Activated T-cell treated with anti-CD3 and anti-CD28 coated beads for 24 hours (primary cell): ENCODE measurements at regions not wholly inside any gene's neighbourhood (a gene's known extent, or its start where the extent isn't known, plus 50 kb on each side); places are given as distances from the start of the nearest gene placed in this dataset.
"Not testable (repeated sequence)": the region's sequence is repeated elsewhere in the genome, so short reads cannot be mapped to it uniquely, and the experiment has no call there.

Experiments used
- DNase-seq: peaks from one replicate; pipeline ENCODE4 v3.0.0-alpha.2; 2020; ENCODE audit warnings: low read depth

DNA sequence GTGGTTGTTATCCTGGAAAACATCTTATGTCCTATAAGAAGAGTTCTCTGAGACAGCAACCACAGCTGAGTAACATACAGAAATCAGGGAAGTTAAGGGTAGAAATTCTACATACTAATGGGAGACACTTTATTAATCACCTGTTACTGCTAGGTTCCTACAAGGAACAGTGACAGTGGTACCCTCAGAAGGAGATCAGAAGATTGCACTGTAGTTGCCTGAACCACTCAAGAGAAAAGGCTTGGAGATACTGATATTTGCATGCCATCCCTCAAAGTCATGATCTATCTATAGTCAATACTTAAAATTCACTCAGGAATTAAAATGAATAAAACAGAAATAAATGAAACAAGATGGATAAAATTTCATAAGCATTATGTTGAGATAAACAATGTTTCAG is 136.0 kb downstream of the LMLN start:
- no peak for DNase-seq

DNA sequence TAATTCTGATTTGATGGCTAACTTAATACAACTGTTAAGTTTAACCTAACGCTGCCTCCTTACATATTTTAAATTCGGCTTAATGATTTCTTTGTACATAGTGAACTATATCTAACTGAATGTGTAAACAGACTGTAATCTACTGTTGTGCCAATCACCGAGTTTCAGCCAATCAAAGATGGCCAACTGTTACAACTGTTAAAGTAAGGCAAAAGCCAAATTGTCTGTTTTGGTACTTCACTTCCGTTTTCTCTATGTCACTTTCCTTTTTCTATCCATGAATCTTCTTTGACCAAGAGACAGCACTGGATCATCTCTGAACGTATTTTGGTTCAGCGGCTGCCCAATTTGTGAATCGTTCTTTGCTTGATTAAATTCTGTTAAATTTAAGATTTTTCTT is 137.0 kb downstream of the LMLN start:
- DNase-seq, result no peak

DNA sequence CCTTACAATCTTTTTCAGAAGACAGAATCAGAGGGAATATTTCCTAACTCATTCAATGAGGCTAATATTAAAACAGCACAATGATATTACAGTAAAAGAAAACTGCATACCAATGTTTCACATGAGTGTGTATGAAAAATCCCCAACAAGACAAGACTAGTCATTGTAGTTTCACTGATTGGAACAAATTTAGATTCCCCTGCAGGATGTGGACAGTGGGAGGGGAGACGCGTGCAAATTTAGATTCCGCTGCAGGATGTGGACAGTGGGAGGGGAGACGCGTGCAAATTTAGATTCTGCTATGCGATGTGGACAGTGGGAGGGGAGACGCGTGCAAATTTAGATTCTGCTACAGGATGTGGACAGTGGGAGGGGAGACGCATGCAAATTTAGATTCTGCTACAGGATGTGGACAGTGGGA is 138.7 kb downstream of the LMLN start:
- DNase-seq, result not testable (repeated sequence)

DNA sequence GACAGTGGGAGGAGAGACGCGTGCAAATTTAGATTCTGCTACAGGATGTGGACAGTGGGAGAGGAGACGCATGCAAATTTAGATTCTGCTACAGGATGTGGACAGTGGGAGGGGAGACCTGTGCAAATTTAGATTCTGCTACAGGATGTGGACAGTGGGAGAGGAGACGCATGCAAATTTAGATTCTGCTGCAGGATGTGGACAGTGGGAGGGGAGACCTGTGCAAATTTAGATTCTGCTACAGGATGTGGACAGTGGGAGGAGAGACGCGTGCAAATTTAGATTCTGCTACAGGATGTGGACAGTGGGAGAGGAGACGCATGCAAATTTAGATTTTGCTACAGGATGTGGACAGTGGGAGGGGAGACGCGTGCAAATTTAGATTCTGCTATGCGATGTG is 143.1 kb downstream of the LMLN start:
- not testable (repeated sequence) for DNase-seq

DNA sequence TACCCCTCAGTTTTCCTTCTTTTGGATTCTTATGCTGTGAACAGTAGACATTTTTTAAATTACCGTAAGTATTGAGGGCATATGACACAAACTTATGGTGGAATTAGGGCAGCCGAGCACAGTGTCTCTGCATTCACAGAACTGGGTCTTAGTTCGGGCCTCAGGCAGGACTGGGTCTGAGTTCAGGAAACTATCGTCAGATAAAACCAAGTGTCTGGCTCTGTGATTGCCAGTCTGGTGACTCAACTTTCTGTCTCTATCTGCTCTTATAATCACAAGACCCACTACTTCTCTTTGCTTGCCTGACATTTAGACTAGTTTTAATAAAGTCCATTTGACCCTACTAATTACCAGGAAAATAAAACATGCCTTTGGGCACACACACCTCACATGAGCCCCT is 146.2 kb downstream of the LMLN start:
- DNase-seq, result no peak

DNA sequence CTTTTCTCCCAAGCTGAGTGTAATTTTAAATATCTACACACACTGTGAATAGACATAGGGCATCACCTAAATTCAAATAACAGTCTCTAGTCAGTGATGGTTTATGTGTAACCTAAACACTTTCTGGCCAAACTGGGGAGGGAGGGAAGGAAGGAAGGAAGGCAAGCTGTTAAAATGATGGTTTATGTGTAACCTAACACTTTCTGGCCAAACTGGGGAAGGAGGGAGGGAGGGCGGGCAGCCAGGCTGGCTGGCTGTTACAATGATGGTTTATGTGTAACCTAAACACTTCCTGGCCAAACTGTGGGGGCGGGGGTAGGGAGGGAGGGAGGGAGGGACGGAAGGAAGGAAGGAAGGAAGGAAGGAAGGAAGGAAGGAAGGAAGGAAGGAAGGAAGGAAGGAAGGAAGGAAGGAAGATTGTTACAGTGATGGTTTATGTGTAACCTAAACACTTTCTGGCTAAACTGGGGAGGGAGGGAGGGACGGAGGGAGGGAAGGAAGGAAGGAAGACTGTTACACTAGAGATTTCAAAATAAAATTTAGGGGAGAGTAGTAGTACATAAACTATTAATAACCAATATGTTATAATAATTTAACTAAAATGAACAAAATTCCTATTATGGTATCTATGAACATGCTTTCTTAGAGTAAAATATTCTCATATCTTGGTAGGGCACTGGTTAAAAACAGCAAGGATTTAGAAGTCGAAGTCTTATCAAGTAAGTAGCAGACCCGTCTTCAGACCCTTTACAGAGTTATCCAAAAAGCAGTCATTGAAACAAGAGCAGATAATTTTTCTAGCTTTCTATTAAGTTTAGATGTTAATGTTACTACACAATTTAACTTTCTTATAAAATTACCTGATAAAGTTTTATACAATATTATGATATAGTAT is 148.1 kb downstream of the LMLN start:
- no peak for DNase-seq

DNA sequence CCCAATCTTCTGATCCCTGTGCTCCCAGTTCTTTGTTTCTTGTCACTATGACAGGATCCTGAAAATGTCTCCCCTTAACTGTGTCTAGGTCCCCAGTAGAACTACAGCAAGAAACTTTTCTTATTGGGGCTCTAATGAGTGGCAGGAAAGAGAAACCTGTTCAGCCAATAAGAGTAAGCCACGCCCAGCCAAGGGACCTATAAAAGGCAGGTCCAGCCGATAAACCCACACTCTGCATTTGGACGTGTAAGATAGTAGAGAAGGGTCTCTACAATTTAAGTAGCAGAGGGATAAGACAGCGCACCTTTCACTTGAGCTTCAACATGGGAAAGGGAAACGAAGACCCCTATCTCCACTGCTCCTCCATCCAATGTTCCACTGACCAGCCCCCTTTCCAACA is 149.9 kb downstream of the LMLN start:
- no peak for DNase-seq

DNA sequence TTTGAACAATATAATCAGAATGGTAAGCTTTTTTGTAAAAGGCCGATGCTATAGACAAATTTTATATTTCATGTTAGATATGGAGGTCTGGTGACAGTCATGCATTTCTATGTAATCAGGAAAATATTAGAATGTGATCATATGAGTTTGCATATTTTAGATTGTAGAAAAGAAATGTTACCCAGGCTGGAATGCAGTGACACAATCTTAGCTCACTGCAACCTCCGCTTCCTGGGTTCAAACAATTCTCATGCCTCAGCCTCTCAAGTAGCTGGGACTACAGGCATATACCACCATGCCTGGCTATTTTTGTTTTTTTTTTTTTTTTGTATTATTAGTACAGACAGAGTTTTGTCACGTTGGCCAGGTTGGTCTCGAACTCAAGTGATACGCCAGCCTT is 152.0 kb downstream of the LMLN start:
- no peak for DNase-seq

DNA sequence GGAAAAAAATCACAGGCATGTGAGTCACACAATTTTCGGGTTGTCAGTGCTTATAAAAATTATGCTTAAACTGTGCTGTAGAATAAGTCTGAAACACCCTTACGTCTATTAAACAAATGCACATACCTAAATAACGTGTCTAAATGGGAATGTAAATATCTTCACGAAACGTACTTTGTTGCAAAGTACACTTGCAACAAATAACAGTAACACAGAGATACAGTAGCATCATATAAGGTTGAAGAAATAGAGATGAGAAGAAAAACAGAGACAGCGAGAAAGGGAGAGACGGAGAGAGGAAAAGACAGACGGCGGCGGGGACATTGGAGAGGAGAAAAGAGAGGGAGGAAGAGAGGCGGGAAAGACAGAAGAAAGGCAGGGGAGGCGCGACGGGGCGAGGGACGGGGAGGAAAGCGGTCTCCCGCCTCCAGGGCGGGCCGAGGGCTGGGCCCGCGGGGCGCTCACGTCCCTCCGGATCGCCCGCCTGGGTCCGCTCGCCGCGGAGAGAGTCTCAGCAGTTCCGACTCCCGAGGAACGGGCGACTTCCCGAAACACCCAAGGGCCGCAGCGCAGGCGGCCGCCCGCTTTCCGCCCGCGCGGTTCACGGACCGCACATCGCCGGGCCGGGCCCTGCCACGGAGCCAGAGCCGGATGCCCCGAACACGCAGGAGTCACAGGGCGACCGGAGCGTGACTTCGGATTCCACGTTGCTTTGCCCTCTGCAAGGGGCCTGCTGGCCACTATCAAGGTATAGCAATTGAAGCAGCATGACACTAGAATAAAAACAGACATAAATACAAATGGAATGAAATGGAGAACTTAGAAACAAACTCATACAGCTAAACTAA is 153.4 kb downstream of the LMLN start:
- no peak for DNase-seq

DNA sequence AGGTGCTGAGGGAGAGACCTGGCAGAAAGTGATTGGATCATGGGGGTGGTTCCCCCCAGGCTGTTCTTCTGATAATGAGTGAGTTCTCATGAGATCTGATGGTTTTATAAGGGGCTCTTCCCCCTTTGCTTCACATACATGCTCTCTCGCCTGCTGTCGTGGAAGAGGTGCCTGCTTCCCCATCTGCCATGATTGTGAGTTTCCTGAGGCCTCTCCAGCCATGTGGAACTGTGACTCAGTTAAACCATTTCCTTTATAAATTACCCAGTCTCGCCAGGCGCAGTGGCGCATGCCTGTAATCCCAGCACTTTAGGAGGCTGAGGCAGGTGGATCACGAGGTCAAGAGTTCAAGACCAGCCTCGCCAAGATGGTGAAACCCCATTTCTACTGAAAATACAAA is 154.5 kb downstream of the LMLN start:
- DNase-seq, result not testable (repeated sequence)

DNA sequence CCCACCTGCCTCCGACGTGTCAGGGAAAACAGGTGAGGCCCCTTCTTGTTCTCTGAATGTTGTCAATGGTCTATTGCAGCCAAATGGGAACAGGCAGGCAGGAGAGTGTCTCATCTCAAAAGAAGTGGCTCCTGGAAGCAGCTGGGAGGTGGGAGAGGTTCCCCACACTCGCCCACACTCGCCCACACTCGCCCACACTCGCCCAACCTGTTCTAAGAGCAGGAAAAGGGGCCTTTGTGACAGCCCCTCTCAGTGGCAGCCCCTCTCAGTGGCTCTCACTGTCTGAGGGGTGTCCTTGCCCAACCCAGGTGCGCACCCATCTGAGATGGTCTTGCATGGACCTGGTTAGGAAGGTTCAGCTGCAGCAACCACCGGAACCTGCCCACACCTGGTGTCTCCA is 162.2 kb downstream of the LMLN start:
- not testable (repeated sequence) for DNase-seq

DNA sequence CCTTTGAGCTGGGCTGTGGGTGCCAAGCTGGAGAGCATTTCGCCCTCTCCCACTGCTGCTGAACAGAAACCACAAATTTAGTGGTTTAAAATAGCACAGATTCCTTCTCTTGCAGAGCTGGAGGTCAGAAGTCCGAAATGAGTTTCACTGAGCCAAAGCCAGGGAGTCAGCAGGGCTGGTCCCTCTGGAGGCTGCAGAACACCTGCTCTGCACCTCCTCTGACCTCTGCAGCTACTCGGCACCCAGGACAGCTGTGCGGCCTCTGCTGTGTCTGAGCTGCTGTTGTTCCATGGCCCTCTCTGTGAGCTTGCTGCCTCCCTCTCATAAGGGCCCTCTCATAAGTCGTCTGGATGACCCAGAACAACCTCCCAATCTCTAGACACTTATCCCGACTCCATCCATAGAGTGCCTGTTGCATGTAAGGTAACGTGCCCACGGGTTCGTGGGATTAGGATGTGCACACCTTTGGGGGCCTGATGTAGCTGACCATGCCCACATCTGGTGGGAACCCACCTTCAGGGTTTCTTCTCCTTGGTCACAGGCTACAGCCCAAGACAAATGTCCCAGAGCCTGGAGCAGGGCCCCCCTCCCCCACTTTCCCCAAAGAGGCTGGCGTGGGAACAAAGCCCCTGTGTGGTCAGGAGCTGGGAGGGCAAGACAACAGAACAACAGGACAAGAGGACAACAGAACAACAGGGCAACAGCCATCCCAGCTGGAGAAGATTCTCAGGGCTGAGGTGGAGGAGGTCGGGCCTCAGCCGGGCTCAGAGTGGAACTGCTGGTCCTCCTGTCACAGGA is 177.2 kb downstream of the LMLN start:
- not testable (repeated sequence) for DNase-seq

DNA sequence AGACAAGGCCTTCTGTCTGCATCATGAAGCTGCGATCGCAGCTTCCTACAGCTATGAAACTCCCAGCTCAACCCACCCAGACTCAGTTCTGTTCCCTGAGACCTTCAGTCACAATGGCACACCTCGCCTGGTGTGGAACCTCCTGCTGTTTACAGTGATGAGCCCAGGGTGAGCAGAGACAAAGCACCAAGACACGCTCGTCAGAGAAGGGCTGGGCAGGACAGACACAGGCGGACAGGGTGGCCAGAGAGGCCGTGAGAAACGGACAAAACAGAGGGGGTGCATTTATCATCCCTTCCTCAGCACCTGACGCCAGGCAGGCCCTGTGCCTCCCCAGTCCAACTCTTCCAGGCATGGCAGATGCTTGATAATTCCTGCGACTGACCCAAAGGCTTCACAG is 178.2 kb downstream of the LMLN start:
- DNase-seq, result not testable (repeated sequence)

DNA sequence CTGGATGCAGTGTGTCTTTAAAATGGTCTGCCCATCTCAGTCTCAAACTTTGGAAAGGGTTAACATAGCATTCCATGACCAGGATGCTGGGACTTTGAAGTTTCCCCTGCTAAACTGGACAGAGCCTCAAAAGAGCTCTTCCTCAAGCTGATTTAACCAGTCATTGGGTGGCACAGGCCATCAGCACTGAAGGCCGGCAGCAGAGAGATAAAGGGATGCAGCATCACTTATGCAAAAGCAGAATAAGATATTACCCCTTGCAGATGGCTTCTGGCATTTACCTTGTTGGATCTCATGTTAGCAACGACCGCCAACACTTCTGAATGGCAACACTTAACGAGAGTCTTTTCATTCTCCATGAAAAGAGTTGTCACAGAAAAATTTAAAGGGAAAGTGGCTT is 179.0 kb downstream of the LMLN start:
- DNase-seq, result not testable (repeated sequence)

DNA sequence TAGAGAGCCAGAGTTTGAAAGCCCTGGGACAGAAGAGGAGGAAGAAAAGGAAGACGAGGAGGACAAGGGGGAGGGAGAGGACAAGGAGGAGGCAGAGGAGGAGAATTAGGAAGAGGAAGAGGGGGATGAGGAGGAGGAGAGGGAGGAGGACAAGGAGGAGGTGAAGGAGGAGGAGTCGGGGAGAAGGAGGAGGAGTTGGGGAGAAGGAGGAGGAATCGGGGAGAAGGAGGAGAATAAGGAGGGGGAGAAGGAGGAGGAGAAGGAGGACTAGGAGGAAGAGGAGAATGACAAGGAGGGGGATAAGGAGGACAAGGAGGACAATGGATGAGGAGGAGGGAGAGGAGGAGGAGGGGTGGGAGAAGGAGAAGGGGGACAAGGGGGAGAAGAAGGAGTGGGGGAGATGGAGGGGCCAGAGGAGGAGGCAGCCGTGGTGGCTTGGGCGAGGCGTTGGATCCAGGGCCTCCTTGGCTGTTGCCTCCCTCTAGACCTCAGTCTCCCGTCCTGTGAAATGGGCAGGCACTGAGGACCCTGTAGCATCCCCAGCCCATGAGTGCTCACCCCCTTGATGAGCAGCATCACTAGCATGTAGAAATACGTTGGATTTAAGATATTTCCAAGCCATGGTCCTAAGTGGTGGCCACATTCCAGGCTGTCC is 179.6 kb downstream of the LMLN start:
- not testable (repeated sequence) for DNase-seq

DNA sequence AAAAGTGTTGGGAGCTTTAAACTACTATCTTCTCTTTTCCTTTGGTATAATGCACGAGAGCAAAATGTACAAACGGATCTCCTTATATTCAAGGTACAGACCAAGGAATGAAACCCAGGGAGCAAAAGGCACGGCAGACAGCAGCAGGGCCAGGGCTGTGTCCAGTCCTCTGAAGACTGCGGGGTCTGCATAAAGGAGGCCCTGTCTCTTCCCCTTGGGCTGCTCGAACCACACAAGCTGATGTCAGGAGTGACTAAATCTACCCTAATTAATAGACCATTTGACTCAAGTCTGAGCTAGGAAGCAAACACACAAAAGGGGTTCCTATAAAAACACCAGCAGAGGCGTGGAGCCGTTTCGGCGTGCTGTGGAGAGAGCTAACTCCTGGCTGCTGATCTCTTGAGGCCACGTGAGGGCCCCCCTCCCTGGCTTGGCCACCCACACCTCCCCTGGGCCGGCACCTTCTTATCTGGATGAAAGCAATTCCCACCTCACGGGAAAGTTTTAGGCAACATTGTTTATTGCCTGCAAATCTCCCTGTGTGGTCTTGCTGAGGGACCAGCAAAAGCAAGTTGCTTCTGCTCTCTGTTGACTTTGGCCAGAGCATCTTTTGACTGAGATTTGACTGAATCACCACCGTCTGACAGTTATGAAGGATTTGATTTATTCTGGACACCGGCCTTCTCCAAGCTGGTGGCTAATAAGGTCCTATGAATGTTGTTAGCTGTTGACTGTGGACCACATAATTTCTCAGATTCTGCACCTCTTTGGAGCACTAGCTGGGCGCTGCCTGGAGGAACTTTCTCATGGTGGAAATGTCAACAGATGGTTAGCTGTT is 183.5 kb downstream of the LMLN start:
- DNase-seq, result not testable (repeated sequence)

DNA sequence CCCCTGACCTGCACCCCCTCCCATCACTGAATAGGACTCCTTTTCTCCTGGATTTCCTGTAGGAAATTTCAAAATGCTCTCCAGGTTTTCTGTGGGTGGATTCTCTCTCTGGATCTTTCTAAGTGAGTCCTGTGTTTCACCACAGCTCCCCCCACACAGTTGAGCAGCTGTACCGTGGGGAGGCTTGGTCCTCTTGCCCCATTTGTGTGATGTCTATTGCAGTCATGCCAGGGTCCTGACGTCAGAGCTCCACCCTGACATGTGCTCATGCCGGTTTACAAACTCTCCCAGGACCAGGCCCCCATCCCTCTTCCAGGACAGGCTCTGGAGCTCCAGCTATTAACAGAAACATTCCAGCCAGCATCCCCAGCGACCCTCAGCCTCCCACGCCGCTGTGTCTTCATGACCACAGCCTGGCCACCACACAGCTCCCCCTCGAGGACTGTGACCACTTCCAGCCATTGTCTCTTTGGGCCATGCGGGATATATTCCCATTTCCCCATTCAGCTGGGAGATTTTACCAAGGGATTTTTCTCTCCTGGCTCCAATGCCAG is 185.3 kb downstream of the LMLN start:
- not testable (repeated sequence) for DNase-seq

DNA sequence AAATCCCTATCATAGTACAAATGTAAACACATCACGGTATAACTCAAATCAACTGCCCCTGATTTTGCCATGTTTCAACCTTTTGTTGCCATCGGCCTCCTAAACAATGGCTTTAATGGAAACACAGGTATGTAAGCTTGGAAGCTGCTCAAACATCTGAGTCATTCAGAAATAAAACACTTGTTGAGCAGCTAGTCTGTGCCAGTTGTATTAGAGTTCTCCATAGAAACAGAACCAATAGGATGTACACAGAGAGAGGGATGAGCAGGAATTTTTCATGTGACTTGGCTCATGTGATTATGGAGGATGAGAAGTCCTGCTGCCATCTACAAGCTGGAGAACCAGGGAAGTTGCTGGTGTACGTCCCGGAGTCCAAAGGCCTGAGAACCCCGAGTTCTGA is 186.1 kb downstream of the LMLN start:
- not testable (repeated sequence) for DNase-seq

DNA sequence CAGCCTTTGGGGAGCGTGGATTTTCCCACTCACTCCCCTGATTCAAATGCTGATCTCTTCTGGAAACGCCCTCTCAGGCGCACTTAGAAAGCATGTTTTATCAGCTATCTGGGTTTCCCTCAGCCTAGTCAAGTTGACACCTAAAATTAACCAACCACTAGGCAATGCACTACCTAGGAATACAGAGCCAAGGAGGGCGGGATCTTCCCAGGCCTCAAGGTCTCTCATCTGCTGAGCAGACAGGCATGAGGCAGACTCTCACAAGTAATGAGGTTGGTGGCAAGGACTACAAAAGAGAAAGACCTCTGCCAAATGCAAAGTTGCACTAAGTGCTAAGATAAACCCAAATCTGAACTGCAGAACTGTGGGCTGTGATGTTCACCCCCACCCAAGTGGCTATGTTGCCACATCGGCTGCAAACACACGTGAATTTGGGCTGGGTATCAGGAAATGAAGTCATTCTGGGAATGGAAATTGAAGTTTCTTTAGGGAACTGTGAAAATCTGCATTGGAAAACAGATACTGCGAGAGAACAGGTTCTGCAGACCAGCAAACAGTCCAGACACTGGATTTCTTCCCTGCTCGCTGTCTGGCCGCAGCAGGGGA is 186.6 kb downstream of the LMLN start:
- not testable (repeated sequence) for DNase-seq

DNA sequence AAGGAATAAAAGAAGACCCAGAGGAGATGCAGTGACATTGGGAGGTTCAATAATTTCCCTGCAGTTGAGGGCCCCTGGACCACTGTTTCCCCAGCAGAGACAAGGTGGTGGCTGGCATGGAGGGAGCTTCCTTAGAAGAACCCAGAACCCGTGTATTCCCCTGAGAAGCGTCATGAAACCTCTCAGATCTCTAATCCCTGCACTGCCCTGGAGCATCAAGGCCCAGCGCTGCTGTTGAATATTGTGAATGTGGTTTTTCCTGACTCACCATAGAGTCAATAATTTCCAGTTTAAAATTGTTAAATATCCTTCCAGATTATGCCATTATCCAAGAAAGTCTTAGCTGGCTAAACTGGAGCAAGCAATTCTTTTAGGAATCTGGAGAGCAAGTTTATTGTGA is 187.2 kb downstream of the LMLN start:
- DNase-seq, result not testable (repeated sequence)
